Mesothelial cell of epicardium (in vitro differentiated cells): ENCODE measurements at regions not wholly inside any gene's neighbourhood (a gene's known extent, or its start where the extent isn't known, plus 50 kb on each side); places are given as distances from the start of the nearest gene placed in this dataset.

ENCODE experiments used
- DNase-seq, 2 experiments: peaks; one replicate each; pipeline ENCODE4 v3.0.0; 2021; ENCODE audit warnings: low spot score in 2 of 2; ENCODE audit not compliant: unreplicated experiment in 2 of 2
- H3K27ac Mint-ChIP-seq: 2 replicates; pipeline ENCODE4 v1.8.0; 2021; ENCODE audit warnings: mixed read lengths
- H3K27me3 Mint-ChIP-seq: 2 replicates; pipeline ENCODE4 v1.8.0; 2021; ENCODE audit warnings: low read depth, mixed read lengths
- H3K36me3 Mint-ChIP-seq: 2 replicates; pipeline ENCODE4 v1.8.0; 2021; ENCODE audit warnings: mixed read lengths
- H3K4me1 Mint-ChIP-seq: 2 replicates; pipeline ENCODE4 v1.8.0; 2021; ENCODE audit warnings: mixed read lengths
- H3K4me3 Mint-ChIP-seq: 2 replicates; pipeline ENCODE4 v1.8.0; 2021; ENCODE audit warnings: mild to moderate bottlenecking, moderate library complexity, mixed read lengths
- H3K9me3 Mint-ChIP-seq: 2 replicates; pipeline ENCODE4 v1.8.0; 2021; ENCODE audit warnings: mixed read lengths
- TF ChIP-seq, protein P1 (sequence below): fragments of 200-600 bp; sonication (generic); IDR thresholded peaks from one replicate; pipeline ENCODE4 v1.5.0; 2021; ENCODE audit warnings: antibody characterized with exemption; ENCODE audit not compliant: unreplicated experiment

DNA sequence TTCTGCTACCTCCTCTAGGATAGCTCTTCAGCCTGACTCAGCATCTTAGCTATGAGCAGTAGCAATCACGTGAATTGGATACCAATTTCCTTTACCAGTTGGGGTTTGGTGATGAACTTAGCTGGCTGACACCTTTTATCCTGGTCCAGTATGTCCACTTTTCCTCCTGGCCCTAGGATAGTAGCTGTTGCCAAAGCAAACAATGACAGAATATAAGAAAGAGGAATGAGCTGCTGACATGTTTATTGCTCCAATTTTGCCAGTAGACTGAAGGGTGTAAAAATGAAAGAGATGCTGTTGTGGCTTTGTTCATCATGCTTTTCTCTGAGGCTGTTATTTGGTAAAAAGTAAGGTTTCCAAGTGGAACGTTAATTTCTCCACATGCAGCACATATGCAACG is 168.3 kb upstream of the JAG1 start:
- H3K27me3 Mint-ChIP-seq, result peaks cover 5% of the 10 kb centered on the region
- H3K9me3 Mint-ChIP-seq, result peaks cover 30% of the 10 kb centered on the region
- H3K4me3 Mint-ChIP-seq, result no peak overlapping the region
- no peak for DNase-seq
- H3K36me3 Mint-ChIP-seq, result peaks cover 13% of the 10 kb centered on the region
- H3K27ac Mint-ChIP-seq, result no peak overlapping the region
- TF ChIP-seq, protein P1, sequence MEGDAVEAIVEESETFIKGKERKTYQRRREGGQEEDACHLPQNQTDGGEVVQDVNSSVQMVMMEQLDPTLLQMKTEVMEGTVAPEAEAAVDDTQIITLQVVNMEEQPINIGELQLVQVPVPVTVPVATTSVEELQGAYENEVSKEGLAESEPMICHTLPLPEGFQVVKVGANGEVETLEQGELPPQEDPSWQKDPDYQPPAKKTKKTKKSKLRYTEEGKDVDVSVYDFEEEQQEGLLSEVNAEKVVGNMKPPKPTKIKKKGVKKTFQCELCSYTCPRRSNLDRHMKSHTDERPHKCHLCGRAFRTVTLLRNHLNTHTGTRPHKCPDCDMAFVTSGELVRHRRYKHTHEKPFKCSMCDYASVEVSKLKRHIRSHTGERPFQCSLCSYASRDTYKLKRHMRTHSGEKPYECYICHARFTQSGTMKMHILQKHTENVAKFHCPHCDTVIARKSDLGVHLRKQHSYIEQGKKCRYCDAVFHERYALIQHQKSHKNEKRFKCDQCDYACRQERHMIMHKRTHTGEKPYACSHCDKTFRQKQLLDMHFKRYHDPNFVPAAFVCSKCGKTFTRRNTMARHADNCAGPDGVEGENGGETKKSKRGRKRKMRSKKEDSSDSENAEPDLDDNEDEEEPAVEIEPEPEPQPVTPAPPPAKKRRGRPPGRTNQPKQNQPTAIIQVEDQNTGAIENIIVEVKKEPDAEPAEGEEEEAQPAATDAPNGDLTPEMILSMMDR, result no peak
- H3K4me1 Mint-ChIP-seq, result no peaks in the 10 kb centered on the region

GRCh38 chr20:10843146-10843711 is 169.4 kb upstream of the JAG1 start:
- H3K9me3 Mint-ChIP-seq, result peaks cover 30% of the 10 kb centered on the region
- H3K4me3 Mint-ChIP-seq, result no peak overlapping the region
- TF ChIP-seq, protein P1, result no peak
- peaks cover 13% of the 10 kb centered on the region for H3K36me3 Mint-ChIP-seq
- no peak overlapping the region for H3K27ac Mint-ChIP-seq
- H3K27me3 Mint-ChIP-seq, result peaks cover 4% of the 10 kb centered on the region
- DNase-seq, result no peak
- no peaks in the 10 kb centered on the region for H3K4me1 Mint-ChIP-seq

DNA sequence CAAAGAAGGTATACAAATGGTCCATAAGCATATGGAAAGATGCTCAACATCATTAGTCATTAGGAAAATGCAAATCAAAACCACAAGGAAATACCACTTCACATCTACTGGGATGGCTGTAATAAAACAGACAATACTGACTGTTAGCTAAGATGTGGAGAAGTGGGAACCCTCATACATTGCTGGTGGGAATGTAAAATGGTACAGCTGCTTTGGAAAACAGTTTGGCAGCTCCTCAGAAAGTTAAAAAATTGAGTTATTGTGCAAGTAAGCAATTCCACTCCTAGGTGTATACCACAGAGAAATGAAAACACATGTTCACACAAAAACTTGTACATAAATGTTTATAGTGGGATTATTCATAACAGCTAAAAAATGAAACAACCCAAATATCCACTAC is 173.0 kb upstream of the JAG1 start:
- Mint-ChIP-seq H3K36me3 (peaks cover 6% of the 10 kb centered on the region), H3K27ac (no peak overlapping the region), H3K4me1 (peaks cover 3% of the 10 kb centered on the region), H3K9me3 (peaks cover 23% of the 10 kb centered on the region), H3K4me3 (no peak overlapping the region), H3K27me3 (peaks cover 17% of the 10 kb centered on the region)
- TF ChIP-seq, protein P1, result no peak
- DNase-seq, result no peak

DNA sequence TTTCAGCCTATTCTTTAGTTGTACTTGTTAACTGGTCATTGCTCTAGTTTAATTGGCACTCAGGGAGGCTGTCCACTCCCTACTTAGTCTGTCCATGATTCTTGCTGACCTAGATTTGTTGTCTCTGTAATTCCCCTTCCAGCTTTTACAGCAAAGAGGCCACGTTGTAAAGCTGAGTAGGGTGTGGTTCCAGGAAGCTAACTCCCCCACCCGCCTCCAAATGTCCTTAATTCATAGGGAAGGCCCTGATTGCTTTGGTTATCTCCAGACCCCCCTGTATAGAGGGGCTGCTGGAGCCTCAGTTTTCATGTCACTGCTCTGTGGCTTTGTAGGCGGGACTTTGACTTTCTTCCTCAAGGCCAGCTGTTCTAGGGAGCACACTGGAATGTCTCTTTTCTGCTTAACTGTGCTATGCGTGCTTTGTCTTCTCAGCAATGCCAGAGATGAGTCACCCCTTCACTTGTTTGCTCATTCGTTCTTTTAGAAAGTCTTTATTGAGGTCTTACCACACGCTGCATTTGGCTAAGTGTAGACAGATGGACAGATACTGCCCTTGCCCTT is 175.1 kb upstream of the JAG1 start:
- no peak for DNase-seq
- H3K9me3 Mint-ChIP-seq, result peaks cover 6% of the 10 kb centered on the region
- H3K27me3 Mint-ChIP-seq, result peaks cover 34% of the 10 kb centered on the region
- no peak overlapping the region for H3K4me3 Mint-ChIP-seq
- TF ChIP-seq, protein P1, result no peak
- no peak overlapping the region for H3K27ac Mint-ChIP-seq
- H3K4me1 Mint-ChIP-seq, result peaks cover 3% of the 10 kb centered on the region
- H3K36me3 Mint-ChIP-seq, result no peaks in the 10 kb centered on the region

- Mint-ChIP-seq H3K27ac (no peak overlapping the region), H3K4me1 (peaks cover 20% of the 10 kb centered on the region), H3K36me3 (no peaks in the 10 kb centered on the region), H3K4me3 (no peak overlapping the region), H3K27me3 (peaks cover 60% of the 10 kb centered on the region), H3K9me3 (peaks cover 3% of the 10 kb centered on the region)
- DNase-seq, result no peak
- TF ChIP-seq, protein P1, result no peak
Measured at GRCh38 chr20:10853176-10853575, 179.4 kb upstream of the JAG1 start.
